ENCODE measurements at regions not wholly inside any gene's neighbourhood (a gene's known extent, or its start where the extent isn't known, plus 50 kb on each side); places are given as distances from the start of the nearest gene placed in this dataset.

DNA sequence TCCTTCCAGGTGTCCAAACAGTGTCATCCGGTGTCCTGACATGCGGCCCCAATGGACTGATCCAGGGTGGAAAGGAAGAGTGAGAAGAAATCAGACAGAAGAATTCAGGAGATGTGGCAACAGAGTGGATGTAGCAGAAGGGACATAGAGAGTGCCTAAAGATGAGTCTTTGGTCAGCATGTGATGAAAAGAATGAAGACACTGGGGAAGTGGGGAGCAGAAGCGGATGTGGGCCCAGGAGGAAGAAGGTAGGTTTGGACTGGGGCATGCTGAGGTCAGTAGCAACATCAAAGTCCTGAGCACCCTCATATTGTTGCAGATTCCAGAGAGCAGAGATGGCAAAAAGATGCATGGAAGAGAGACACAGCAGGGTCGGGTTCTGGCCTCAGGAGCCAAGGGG lies 71.8 kb upstream of the STEAP1B start (continued):
- TF ChIP-seq, protein P1, sequence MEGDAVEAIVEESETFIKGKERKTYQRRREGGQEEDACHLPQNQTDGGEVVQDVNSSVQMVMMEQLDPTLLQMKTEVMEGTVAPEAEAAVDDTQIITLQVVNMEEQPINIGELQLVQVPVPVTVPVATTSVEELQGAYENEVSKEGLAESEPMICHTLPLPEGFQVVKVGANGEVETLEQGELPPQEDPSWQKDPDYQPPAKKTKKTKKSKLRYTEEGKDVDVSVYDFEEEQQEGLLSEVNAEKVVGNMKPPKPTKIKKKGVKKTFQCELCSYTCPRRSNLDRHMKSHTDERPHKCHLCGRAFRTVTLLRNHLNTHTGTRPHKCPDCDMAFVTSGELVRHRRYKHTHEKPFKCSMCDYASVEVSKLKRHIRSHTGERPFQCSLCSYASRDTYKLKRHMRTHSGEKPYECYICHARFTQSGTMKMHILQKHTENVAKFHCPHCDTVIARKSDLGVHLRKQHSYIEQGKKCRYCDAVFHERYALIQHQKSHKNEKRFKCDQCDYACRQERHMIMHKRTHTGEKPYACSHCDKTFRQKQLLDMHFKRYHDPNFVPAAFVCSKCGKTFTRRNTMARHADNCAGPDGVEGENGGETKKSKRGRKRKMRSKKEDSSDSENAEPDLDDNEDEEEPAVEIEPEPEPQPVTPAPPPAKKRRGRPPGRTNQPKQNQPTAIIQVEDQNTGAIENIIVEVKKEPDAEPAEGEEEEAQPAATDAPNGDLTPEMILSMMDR (IDR thresholded peaks at IDR 0.05 in 2 of 3, conservative IDR thresholded peaks at IDR 0.05 in 1 of 3; ENCODE audit: borderline replicate concordance in 1 of 3, insufficient read depth in 1 of 3, low read depth in 2 of 3, low read length in 2 of 3): no peak
- no peak for TF ChIP-seq YY1 (IDR thresholded peaks at IDR 0.05; ENCODE audit: extremely low read depth, insufficient replicate concordance, low read depth, low read length)
- TF ChIP-seq SP1 (IDR thresholded peaks at IDR 0.05; ENCODE audit: low read depth): no peak
- no peak for TF ChIP-seq POLR2A (IDR thresholded peaks at IDR 0.05; ENCODE audit: borderline replicate concordance, extremely low read depth, insufficient read depth, insufficient read length)
- no peak for TF ChIP-seq RAD21 (IDR thresholded peaks at IDR 0.05; ENCODE audit: low read depth)
- no peak for TF ChIP-seq CBX3 (IDR thresholded peaks at IDR 0.05; ENCODE audit: low read depth)

- Histone ChIP-seq H3K4me1 (ENCODE audit: control insufficient read depth in 1 of 2, insufficient read depth in 2 of 2, low read length in 2 of 2) (peaks cover 0 to 3% of the 10 kb centered on the region in 2 experiments; a peak in 1 of 4 replicates), H3K4me2 (ENCODE audit: low read length) (no peak overlapping the region), H3K36me3 (ENCODE audit: control insufficient read depth in 1 of 2, insufficient read depth in 2 of 2, low read length in 2 of 2) (no peaks in the 10 kb centered on the region), H3K27ac (ENCODE audit: low read depth, low read length) (no peak overlapping the region), H3K9me3 (ENCODE audit: control insufficient read depth in 1 of 2, insufficient read depth in 1 of 2, low read depth in 1 of 2, low read length in 2 of 2) (no peaks in the 10 kb centered on the region), H2AFZ (ENCODE audit: low read depth, low read length, poor library complexity, severe bottlenecking) (no peak overlapping the region), H4K20me1 (ENCODE audit: insufficient read depth) (no peaks in the 10 kb centered on the region), H3K4me3 (replicated peaks in 1 of 2; ENCODE audit: low read depth in 1 of 2, low read length in 2 of 2) (no peak overlapping the region), H3K9ac (ENCODE audit: low read length) (no peak overlapping the region), H3K9me2 (ENCODE audit: insufficient read depth) (no peaks in the 10 kb centered on the region), H3K79me2 (ENCODE audit: insufficient read depth, low read length) (no peaks in the 10 kb centered on the region), H3K27me3 (ENCODE audit: insufficient read depth, low read length) (no peaks in the 10 kb centered on the region)
- CTCF ChIA-PET: interaction anchor here (1.2 kb wide), 1 partner anchor 159 kb away, joined by 3 read pairs; no protein-coding TSS in a partner anchor
- ATAC-seq (no peak), DNase-seq (ENCODE audit: low read depth, low spot score) (no peak)
- RAD21 ChIA-PET (ENCODE audit: low non-redundant PET in 1 of 2, low total read pairs in 2 of 2, uncharacterized antibody in 2 of 2, unreplicated experiment in 2 of 2): no interaction called here
- BruUV-seq (replicated peaks): no TSS peak
- intact Hi-C loops (cut with micrococcal nuclease): no loop called here
- POLR2A ChIA-PET: no interaction called here
- TF ChIP-seq CBX3 (IDR thresholded peaks at IDR 0.05; ENCODE audit: low read depth) (no peak), MAX (IDR thresholded peaks at IDR 0.05) (no peak), TCF7L2 (IDR thresholded peaks at IDR 0.05; ENCODE audit: borderline replicate concordance, extremely low read depth, insufficient read depth, insufficient read length) (no peak), ZBTB33 (IDR thresholded peaks at IDR 0.05; ENCODE audit: extremely low read depth, insufficient replicate concordance, low read length) (no peak), ELF1 (IDR thresholded peaks at IDR 0.05; ENCODE audit: borderline replicate concordance, low read depth) (no peak), SRF (IDR thresholded peaks at IDR 0.05; ENCODE audit: low read depth) (no peak), ZFX (IDR thresholded peaks at IDR 0.05) (no peak), SIN3A (IDR thresholded peaks at IDR 0.05; ENCODE audit: low read depth) (no peak), EZH2phosphoT487 (IDR thresholded peaks at IDR 0.05; ENCODE audit: borderline replicate concordance) (no peak), REST (IDR thresholded peaks at IDR 0.05; ENCODE audit: low read depth) (no peak), JUND (IDR thresholded peaks at IDR 0.05) (no peak), ZNF274 (IDR thresholded peaks at IDR 0.05; ENCODE audit: low read depth, low read length) (no peak), CEBPB (IDR thresholded peaks at IDR 0.05; ENCODE audit: low read depth) (no peak)
Observed at GRCh38 chr7:22569586-22570321, 69.8 kb upstream of the STEAP1B start.

All from HCT116 (cell line).